ENCODE measurements at regions not wholly inside any gene's neighbourhood (a gene's known extent, or its start where the extent isn't known, plus 50 kb on each side); places are given as distances from the start of the nearest gene placed in this dataset.
"Not testable (repeated sequence)": the region's sequence is repeated elsewhere in the genome, so short reads cannot be mapped to it uniquely, and the experiment has no call there.

DNA sequence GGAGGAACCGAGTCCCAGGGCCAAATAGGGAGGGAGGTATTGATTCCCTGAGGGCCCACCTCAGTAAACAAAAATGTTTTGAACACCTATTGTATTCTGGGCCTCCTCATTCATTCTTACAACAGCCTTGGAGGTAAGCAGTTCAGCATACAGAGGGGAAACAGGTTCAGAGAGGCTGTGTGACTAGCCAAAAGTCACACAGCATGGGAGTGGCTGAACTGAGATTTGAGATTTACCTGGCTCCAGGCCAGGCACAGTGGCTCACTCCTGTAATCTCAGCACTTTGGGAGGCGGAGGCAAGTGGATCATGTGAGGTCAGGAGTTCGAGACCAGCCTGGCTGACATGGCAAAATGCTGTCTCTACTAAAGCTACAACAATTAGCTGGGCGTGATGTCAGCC lies 107.2 kb downstream of the TMEM130 start:
- intact Hi-C loops (cut with DNase I): no loop called here
- no peak for DNase-seq
- Histone ChIP-seq H3K27me3 (no peaks in the 10 kb centered on the region), H3K4me1 (ENCODE audit: insufficient read depth) (no peaks in the 10 kb centered on the region), H3K4me3 (no peak overlapping the region), H3K27ac (no peak overlapping the region), H3K9me3 (no peaks in the 10 kb centered on the region), H3K36me3 (no peaks in the 10 kb centered on the region)
- WGBS, 3 donors: 43 to 69% (median 47%) methylated on average over 4 of the region's 4 CpGs
- TF ChIP-seq POLR2A (IDR thresholded peaks at IDR 0.05) (no peak), EP300 (IDR thresholded peaks at IDR 0.05) (no peak)
- TF ChIP-seq, protein P1, sequence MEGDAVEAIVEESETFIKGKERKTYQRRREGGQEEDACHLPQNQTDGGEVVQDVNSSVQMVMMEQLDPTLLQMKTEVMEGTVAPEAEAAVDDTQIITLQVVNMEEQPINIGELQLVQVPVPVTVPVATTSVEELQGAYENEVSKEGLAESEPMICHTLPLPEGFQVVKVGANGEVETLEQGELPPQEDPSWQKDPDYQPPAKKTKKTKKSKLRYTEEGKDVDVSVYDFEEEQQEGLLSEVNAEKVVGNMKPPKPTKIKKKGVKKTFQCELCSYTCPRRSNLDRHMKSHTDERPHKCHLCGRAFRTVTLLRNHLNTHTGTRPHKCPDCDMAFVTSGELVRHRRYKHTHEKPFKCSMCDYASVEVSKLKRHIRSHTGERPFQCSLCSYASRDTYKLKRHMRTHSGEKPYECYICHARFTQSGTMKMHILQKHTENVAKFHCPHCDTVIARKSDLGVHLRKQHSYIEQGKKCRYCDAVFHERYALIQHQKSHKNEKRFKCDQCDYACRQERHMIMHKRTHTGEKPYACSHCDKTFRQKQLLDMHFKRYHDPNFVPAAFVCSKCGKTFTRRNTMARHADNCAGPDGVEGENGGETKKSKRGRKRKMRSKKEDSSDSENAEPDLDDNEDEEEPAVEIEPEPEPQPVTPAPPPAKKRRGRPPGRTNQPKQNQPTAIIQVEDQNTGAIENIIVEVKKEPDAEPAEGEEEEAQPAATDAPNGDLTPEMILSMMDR (IDR thresholded peaks at IDR 0.05): no peak

DNA sequence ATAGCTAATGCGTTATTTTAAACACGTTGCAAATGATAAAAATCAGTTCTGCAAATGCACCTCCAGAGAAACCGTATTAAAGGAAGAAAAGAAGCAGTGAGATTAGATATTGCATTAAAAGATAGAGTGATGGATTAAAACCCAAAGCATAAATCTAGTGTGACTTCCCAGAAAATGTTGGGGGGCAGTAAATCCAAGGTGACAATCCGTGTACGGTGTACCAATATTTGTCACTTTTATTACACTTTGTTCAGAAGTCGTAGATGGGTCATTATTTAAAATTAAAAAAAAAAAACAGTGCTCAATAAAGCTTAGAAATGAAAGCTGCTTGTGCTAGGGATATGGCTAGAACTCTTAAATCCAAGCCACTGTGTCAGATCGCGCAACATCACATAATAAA lies 106.4 kb downstream of the TMEM130 start:
- no peak for DNase-seq
- Histone ChIP-seq H3K27ac (no peak overlapping the region), H3K27me3 (no peaks in the 10 kb centered on the region), H3K9me3 (no peaks in the 10 kb centered on the region), H3K36me3 (no peaks in the 10 kb centered on the region), H3K4me3 (no peak overlapping the region), H3K4me1 (ENCODE audit: insufficient read depth) (no peaks in the 10 kb centered on the region)
- intact Hi-C loops (cut with DNase I): no loop called here
- TF ChIP-seq, protein P1 (IDR thresholded peaks at IDR 0.05): no peak
- WGBS, 3 donors: 44 to 47% (median 45%) methylated on average over 8 of the region's 8 CpGs

DNA sequence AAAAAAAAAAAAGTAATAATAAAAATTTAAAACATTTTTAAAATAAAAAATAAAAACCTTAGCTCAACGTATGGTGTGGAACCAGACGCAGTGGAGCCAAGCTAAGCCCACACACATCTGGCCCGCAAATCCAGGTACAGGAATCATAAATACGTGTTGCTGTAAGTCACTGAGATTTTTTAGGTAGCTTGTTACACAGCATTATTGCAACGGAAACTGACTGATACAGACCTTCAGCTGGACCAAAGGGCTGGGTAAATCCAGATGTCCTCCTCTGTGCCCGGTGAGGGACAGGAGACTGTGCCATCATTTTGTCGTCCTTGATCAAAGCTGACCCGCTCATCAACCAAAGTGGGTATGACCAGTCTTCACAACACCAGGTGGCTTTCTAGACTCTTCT lies 104.9 kb downstream of the TMEM130 start:
- Histone ChIP-seq H3K27me3 (no peaks in the 10 kb centered on the region), H3K9me3 (no peaks in the 10 kb centered on the region), H3K27ac (no peak overlapping the region), H3K4me1 (ENCODE audit: insufficient read depth) (no peaks in the 10 kb centered on the region), H3K4me3 (no peak overlapping the region), H3K36me3 (no peaks in the 10 kb centered on the region)
- TF ChIP-seq EP300 (IDR thresholded peaks at IDR 0.05): no peak
- no peak for TF ChIP-seq POLR2A (IDR thresholded peaks at IDR 0.05)
- TF ChIP-seq, protein P1 (IDR thresholded peaks at IDR 0.05): no peak
- DNase-seq: no peak
- intact Hi-C loops (cut with DNase I): no loop called here
- 66 to 71% (median 68%) methylated on average over 8 of the region's 8 CpGs for WGBS, 3 donors

DNA sequence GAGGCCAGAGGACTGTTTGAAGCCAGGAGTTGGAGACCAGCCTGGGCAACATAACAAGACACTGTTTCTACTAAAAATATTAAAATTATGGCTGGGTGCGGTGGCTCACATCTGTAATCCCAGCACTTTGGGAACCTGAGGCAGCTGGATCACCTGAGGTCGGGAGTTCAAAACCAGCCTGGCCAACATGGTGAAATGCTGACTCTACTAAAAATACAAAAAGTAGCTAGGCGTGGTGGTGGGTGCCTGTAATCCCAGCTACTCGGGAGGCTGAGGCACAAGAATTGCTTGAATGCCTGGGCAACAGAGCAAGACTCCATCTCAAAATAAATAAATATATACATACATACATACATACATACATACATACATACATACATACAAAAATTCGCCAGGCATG lies 99.7 kb downstream of the TMEM130 start:
- intact Hi-C loops (cut with DNase I); DNase-seq; H3K4me1 ChIP-seq (ENCODE audit: insufficient read depth); H3K9me3 ChIP-seq; H3K27me3 ChIP-seq; H3K27ac ChIP-seq; H3K36me3 ChIP-seq; H3K4me3 ChIP-seq: not testable (repeated sequence)
- WGBS, 3 donors: 93 to 98% (median 94%) methylated on average over 5 of the region's 5 CpGs

DNA sequence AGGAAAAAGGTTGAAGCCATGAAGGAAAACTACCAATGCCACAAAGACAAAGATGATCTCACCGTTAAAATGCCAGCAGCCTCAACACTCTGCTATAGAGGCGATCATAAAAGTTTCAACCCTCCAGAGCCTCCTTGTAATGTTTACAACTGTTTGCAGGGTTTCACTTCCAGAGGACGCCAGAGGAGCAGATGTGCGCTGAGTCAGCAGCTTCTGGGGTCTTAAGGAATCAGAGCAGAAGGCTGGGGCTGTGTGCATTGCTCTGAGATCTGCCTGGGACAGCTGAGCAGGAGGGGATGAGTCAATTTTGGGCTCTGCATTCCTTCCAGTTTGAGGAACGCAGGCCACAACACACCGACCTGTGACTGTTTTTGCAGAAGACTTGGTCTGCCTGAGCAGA lies 98.3 kb downstream of the TMEM130 start:
- no peak overlapping the region for H3K27ac ChIP-seq
- no peaks in the 10 kb centered on the region for H3K27me3 ChIP-seq

More for the DNA sequence above, 98.3 kb downstream of the TMEM130 start:
- TF ChIP-seq, protein P1 (IDR thresholded peaks at IDR 0.05): no peak
- TF ChIP-seq POLR2A (IDR thresholded peaks at IDR 0.05): no peak
- no peak for TF ChIP-seq EP300 (IDR thresholded peaks at IDR 0.05)
- DNase-seq: peak in 2 of 5 donors; percentile 21 to 35
- H3K4me1 ChIP-seq (ENCODE audit: insufficient read depth): peaks cover 1% of the 10 kb centered on the region
- no peaks in the 10 kb centered on the region for H3K9me3 ChIP-seq
- 3 to 4% (median 4%) methylated on average over 6 of the region's 6 CpGs for WGBS, 3 donors
- no peak overlapping the region for H3K4me3 ChIP-seq
- no peaks in the 10 kb centered on the region for H3K36me3 ChIP-seq
- intact Hi-C loops (cut with DNase I): no loop called here
